ENCODE measurements at regions not wholly inside any gene's neighbourhood (a gene's known extent, or its start where the extent isn't known, plus 50 kb on each side); places are given as distances from the start of the nearest gene placed in this dataset.

- no peaks in the 10 kb centered on the region for H3K36me3 ChIP-seq (ENCODE audit: low read length)
- H3K9ac ChIP-seq (ENCODE audit: low read length) = no peak overlapping the region
- no peaks in the 10 kb centered on the region for H3K27me3 ChIP-seq (ENCODE audit: low read length)
- no peak for TF ChIP-seq EZH2phosphoT487 (conservative IDR thresholded peaks at IDR 0.05; ENCODE audit: low read length)
- no peak overlapping the region for H3K4me3 ChIP-seq (ENCODE audit: insufficient read depth, low read length, poor library complexity, severe bottlenecking)
- no peaks in the 10 kb centered on the region for H3K79me2 ChIP-seq (ENCODE audit: insufficient read depth, low read length)
- no peaks in the 10 kb centered on the region for H4K20me1 ChIP-seq (ENCODE audit: low read depth, low read length)
- H3K4me2 ChIP-seq (ENCODE audit: low read depth, low read length, poor library complexity, severe bottlenecking) = no peak overlapping the region
- no peaks in the 10 kb centered on the region for H3F3A ChIP-seq (ENCODE audit: insufficient read depth)
- no peaks in the 10 kb centered on the region for H3K9me2 ChIP-seq (replicated peaks; ENCODE audit: insufficient read depth, low read length)
- H2AFZ ChIP-seq (ENCODE audit: low read depth, low read length, severe bottlenecking) = no peak overlapping the region
- H3K9me3 ChIP-seq (ENCODE audit: insufficient read depth, low read length) = no peaks in the 10 kb centered on the region
- H3K27ac ChIP-seq (ENCODE audit: low read depth, low read length) = no peak overlapping the region
Measured at GRCh38 chr10:10699427-10699826, 318.2 kb upstream of the CELF2 start.

- Histone ChIP-seq H3K4me2 (ENCODE audit: low read depth, low read length, poor library complexity, severe bottlenecking) (no peak overlapping the region), H2AFZ (ENCODE audit: low read depth, low read length, severe bottlenecking) (no peak overlapping the region)
- TF ChIP-seq EZH2phosphoT487 (conservative IDR thresholded peaks at IDR 0.05; ENCODE audit: low read length) = no peak
- TF ChIP-seq CTCF (IDR thresholded peaks at IDR 0.05; ENCODE audit: insufficient read depth, low read length, poor library complexity, severe bottlenecking) = no peak
Measured at GRCh38 chr10:10701084-10701611, 316.5 kb upstream of the CELF2 start.

GRCh38 chr10:10702211-10702610 lies 315.5 kb upstream of the CELF2 start:
- Histone ChIP-seq H3K9me2 (replicated peaks; ENCODE audit: insufficient read depth, low read length) (no peaks in the 10 kb centered on the region), H3K79me2 (ENCODE audit: insufficient read depth, low read length) (no peaks in the 10 kb centered on the region), H3K9ac (ENCODE audit: low read length) (no peak overlapping the region), H3K36me3 (ENCODE audit: low read length) (no peaks in the 10 kb centered on the region), H3K9me3 (ENCODE audit: insufficient read depth, low read length) (no peaks in the 10 kb centered on the region), H3K4me3 (ENCODE audit: insufficient read depth, low read length, poor library complexity, severe bottlenecking) (no peak overlapping the region), H3F3A (ENCODE audit: insufficient read depth) (no peaks in the 10 kb centered on the region), H2AFZ (ENCODE audit: low read depth, low read length, severe bottlenecking) (no peak overlapping the region), H4K20me1 (ENCODE audit: low read depth, low read length) (no peaks in the 10 kb centered on the region), H3K27me3 (ENCODE audit: low read length) (no peaks in the 10 kb centered on the region), H3K27ac (ENCODE audit: low read depth, low read length) (no peak overlapping the region), H3K4me2 (ENCODE audit: low read depth, low read length, poor library complexity, severe bottlenecking) (no peak overlapping the region)
- TF ChIP-seq CTCF (IDR thresholded peaks at IDR 0.05; ENCODE audit: insufficient read depth, low read length, poor library complexity, severe bottlenecking) = no peak
- TF ChIP-seq EZH2phosphoT487 (conservative IDR thresholded peaks at IDR 0.05; ENCODE audit: low read length) = no peak

More at GRCh38 chr10:10701084-10701611, 316.5 kb upstream of the CELF2 start:
- no peaks in the 10 kb centered on the region for H3K36me3 ChIP-seq (ENCODE audit: low read length)
- no peak overlapping the region for H3K9ac ChIP-seq (ENCODE audit: low read length)
- H3K79me2 ChIP-seq (ENCODE audit: insufficient read depth, low read length) = no peaks in the 10 kb centered on the region
- no peaks in the 10 kb centered on the region for H3K9me2 ChIP-seq (replicated peaks; ENCODE audit: insufficient read depth, low read length)
- no peaks in the 10 kb centered on the region for H3F3A ChIP-seq (ENCODE audit: insufficient read depth)
- H3K27me3 ChIP-seq (ENCODE audit: low read length) = no peaks in the 10 kb centered on the region
- no peak overlapping the region for H3K4me3 ChIP-seq (ENCODE audit: insufficient read depth, low read length, poor library complexity, severe bottlenecking)
- no peak overlapping the region for H3K27ac ChIP-seq (ENCODE audit: low read depth, low read length)
- H4K20me1 ChIP-seq (ENCODE audit: low read depth, low read length) = no peaks in the 10 kb centered on the region
- no peaks in the 10 kb centered on the region for H3K9me3 ChIP-seq (ENCODE audit: insufficient read depth, low read length)

GRCh38 chr10:10703382-10703781 lies 314.3 kb upstream of the CELF2 start:
- TF ChIP-seq EZH2phosphoT487 (conservative IDR thresholded peaks at IDR 0.05; ENCODE audit: low read length) (no peak), CTCF (IDR thresholded peaks at IDR 0.05; ENCODE audit: insufficient read depth, low read length, poor library complexity, severe bottlenecking) (no peak)

More at GRCh38 chr10:10703382-10703781, 314.3 kb upstream of the CELF2 start:
- Histone ChIP-seq H3K36me3 (ENCODE audit: low read length) (no peaks in the 10 kb centered on the region), H3K9me3 (ENCODE audit: insufficient read depth, low read length) (no peaks in the 10 kb centered on the region), H4K20me1 (ENCODE audit: low read depth, low read length) (no peaks in the 10 kb centered on the region), H3K4me2 (ENCODE audit: low read depth, low read length, poor library complexity, severe bottlenecking) (no peak overlapping the region), H3K9me2 (replicated peaks; ENCODE audit: insufficient read depth, low read length) (no peaks in the 10 kb centered on the region), H3F3A (ENCODE audit: insufficient read depth) (no peaks in the 10 kb centered on the region), H3K27me3 (ENCODE audit: low read length) (no peaks in the 10 kb centered on the region), H3K4me3 (ENCODE audit: insufficient read depth, low read length, poor library complexity, severe bottlenecking) (no peak overlapping the region), H3K79me2 (ENCODE audit: insufficient read depth, low read length) (no peaks in the 10 kb centered on the region), H3K27ac (ENCODE audit: low read depth, low read length) (no peak overlapping the region), H2AFZ (ENCODE audit: low read depth, low read length, severe bottlenecking) (no peak overlapping the region), H3K9ac (ENCODE audit: low read length) (no peak overlapping the region)
